Breast epithelium (tissue), 3 donors: ENCODE measurements at regions not wholly inside any gene's neighbourhood (a gene's known extent, or its start where the extent isn't known, plus 50 kb on each side); places are given as distances from the start of the nearest gene placed in this dataset.

ENCODE experiments used
- CTCF ChIP-seq, 3 donors: fragments of 450-650 bp; IDR thresholded peaks; one replicate each; pipeline ENCODE4 v1.5.1; 2016 to 2017; ENCODE audit warnings: antibody characterized with exemption in 3 of 3, mild to moderate bottlenecking in 3 of 3, moderate library complexity in 3 of 3
- POLR2A ChIP-seq: fragments of 450-650 bp; IDR thresholded peaks from one replicate; pipeline ENCODE4 v1.6.1; 2016; ENCODE audit warnings: antibody characterized with exemption, mild to moderate bottlenecking, moderate library complexity
- POLR2AphosphoS5 ChIP-seq, 3 donors: sonication (generic); formaldehyde crosslinking; IDR thresholded peaks; one replicate each; pipeline ENCODE4 v1.6.1; 2017; ENCODE audit warnings: antibody characterized with exemption in 3 of 3

- TF ChIP-seq CTCF (IDR thresholded peaks at IDR 0.05) (no peak), POLR2AphosphoS5 (IDR thresholded peaks at IDR 0.05) (no peak), POLR2A (no peak)
Measured at GRCh38 chr3:104108522-104108921, 1258.2 kb upstream of the ALCAM start.
